A673 (cell line): ENCODE measurements at regions not wholly inside any gene's neighbourhood (a gene's known extent, or its start where the extent isn't known, plus 50 kb on each side); places are given as distances from the start of the nearest gene placed in this dataset.

Source experiments
- CTCF ChIP-seq: fragments of 300-800, 200-600 bp; sonication (generic); conservative IDR thresholded peaks from 2 replicates; pipeline ENCODE4 v1.5.1; 2017; ENCODE audit warnings: low read depth, mild to moderate bottlenecking, antibody characterized with exemption, low read length, moderate library complexity, mixed read lengths
- EZH2 ChIP-seq: fragments of 200-600 bp; sonication (generic); IDR thresholded peaks from 2 replicates; pipeline ENCODE4 v1.6.1; 2017; ENCODE audit warnings: borderline replicate concordance, low read depth, mild to moderate bottlenecking, mixed read lengths, antibody characterized with exemption, low read length; ENCODE audit not compliant: poor library complexity, severe bottlenecking

- TF ChIP-seq CTCF (no peak), EZH2 (no peak)
Measured at GRCh38 chr10:44039599-44039998, 345.3 kb downstream of the CXCL12 start.
